ENCODE measurements at regions not wholly inside any gene's neighbourhood (a gene's known extent, or its start where the extent isn't known, plus 50 kb on each side); places are given as distances from the start of the nearest gene placed in this dataset.

DNA sequence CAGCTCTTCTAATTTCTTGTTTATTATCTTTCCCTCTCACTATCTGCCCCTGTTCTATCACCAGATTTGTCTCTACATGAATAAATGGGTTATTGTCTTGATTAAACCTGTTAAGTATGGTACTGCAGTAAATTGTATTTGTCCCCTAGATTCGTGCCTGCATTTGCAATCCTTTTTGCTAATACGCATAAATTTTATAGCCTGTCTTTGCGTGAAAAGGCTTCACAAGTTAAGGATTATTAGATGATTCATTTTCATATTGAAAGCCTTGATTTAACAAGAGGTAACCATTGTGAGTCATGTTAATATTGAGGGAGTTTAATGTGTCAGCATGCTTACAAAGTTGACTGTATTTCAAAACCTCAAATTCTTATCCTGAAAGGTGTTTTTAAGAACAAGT is 204.6 kb downstream of the PCSK1 start:
- Mint-ChIP-seq H3K9me3 (peaks cover 9% of the 10 kb centered on the region), H3K36me3 (ENCODE audit: low read depth) (peaks cover 4% of the 10 kb centered on the region), H3K27ac (no peak overlapping the region), H3K4me3 (no peak overlapping the region), H3K4me1 (peaks cover 4% of the 10 kb centered on the region), H3K27me3 (ENCODE audit: low read depth, poor library complexity) (no peaks in the 10 kb centered on the region)
- no peak for DNase-seq
- TF ChIP-seq, protein P1, sequence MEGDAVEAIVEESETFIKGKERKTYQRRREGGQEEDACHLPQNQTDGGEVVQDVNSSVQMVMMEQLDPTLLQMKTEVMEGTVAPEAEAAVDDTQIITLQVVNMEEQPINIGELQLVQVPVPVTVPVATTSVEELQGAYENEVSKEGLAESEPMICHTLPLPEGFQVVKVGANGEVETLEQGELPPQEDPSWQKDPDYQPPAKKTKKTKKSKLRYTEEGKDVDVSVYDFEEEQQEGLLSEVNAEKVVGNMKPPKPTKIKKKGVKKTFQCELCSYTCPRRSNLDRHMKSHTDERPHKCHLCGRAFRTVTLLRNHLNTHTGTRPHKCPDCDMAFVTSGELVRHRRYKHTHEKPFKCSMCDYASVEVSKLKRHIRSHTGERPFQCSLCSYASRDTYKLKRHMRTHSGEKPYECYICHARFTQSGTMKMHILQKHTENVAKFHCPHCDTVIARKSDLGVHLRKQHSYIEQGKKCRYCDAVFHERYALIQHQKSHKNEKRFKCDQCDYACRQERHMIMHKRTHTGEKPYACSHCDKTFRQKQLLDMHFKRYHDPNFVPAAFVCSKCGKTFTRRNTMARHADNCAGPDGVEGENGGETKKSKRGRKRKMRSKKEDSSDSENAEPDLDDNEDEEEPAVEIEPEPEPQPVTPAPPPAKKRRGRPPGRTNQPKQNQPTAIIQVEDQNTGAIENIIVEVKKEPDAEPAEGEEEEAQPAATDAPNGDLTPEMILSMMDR (IDR thresholded peaks at IDR 0.05) = no peak

DNA sequence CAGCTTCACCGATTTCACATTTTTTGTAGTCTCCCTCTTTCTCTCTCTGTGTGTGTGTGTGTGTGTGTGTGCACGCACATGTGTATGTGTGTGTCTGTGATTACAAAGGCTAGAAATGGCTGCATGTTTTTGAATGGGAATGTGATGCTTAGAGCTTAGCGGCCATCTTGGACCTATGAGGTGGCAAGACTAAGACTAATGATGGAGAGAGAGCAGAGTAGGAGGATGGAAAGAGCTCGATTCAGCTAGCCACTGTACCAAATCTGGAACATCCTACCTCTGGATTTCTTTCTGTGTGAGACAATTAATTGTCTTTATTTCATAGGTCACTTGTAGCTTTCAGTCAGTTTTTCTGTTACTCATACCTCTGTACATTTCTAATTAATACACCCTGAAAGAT is 205.1 kb downstream of the PCSK1 start:
- DNase-seq = no peak
- Mint-ChIP-seq H3K4me1 (peaks cover 4% of the 10 kb centered on the region), H3K9me3 (peaks cover 9% of the 10 kb centered on the region), H3K4me3 (no peak overlapping the region), H3K27me3 (ENCODE audit: low read depth, poor library complexity) (no peaks in the 10 kb centered on the region), H3K27ac (no peak overlapping the region), H3K36me3 (ENCODE audit: low read depth) (peaks cover 4% of the 10 kb centered on the region)
- TF ChIP-seq, protein P1 (IDR thresholded peaks at IDR 0.05) = no peak

DNA sequence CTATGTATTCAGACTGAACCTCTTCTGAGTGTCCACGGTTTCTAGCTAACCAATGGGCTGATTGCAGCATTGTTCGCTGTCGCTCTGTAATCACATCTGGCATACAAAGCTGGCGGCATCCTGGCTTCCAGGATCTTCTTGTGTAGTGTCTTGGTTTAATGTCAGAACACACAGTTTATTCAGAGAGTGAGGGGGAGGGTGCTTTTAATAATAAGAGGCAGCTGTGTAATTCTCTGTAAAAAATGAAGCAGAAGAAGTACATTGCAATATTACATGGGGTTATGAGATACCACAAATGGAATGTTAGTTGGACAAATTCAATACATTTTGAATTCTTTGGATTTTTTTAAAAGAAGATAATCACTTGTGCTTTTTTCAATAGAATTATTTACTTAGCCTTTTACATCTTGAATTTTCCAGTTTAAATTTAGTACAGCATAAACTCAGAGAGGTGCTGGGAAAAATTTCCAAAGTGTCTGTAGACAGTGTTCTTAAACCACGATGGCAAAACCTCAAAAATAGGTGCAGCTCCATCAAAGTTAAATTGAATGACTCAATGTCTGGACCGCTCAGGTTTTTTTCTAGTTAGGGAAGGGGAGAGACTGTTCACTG is 206.0 kb downstream of the PCSK1 start:
- Mint-ChIP-seq H3K4me3 (no peak overlapping the region), H3K27me3 (ENCODE audit: low read depth, poor library complexity) (no peaks in the 10 kb centered on the region), H3K36me3 (ENCODE audit: low read depth) (peaks cover 6% of the 10 kb centered on the region), H3K9me3 (peaks cover 11% of the 10 kb centered on the region), H3K4me1 (peaks cover 4% of the 10 kb centered on the region), H3K27ac (no peak overlapping the region)
- DNase-seq = no peak
- TF ChIP-seq, protein P1 (IDR thresholded peaks at IDR 0.05) = no peak

- Mint-ChIP-seq H3K27me3 (ENCODE audit: low read depth, poor library complexity) (no peaks in the 10 kb centered on the region), H3K4me1 (no peaks in the 10 kb centered on the region), H3K36me3 (ENCODE audit: low read depth) (peaks cover 8% of the 10 kb centered on the region), H3K27ac (no peak overlapping the region), H3K9me3 (peaks cover 10% of the 10 kb centered on the region), H3K4me3 (no peak overlapping the region)
- no peak for DNase-seq
- TF ChIP-seq, protein P1 (IDR thresholded peaks at IDR 0.05) = no peak
Observed at GRCh38 chr5:96222129-96222528, 210.9 kb downstream of the PCSK1 start.

DNA sequence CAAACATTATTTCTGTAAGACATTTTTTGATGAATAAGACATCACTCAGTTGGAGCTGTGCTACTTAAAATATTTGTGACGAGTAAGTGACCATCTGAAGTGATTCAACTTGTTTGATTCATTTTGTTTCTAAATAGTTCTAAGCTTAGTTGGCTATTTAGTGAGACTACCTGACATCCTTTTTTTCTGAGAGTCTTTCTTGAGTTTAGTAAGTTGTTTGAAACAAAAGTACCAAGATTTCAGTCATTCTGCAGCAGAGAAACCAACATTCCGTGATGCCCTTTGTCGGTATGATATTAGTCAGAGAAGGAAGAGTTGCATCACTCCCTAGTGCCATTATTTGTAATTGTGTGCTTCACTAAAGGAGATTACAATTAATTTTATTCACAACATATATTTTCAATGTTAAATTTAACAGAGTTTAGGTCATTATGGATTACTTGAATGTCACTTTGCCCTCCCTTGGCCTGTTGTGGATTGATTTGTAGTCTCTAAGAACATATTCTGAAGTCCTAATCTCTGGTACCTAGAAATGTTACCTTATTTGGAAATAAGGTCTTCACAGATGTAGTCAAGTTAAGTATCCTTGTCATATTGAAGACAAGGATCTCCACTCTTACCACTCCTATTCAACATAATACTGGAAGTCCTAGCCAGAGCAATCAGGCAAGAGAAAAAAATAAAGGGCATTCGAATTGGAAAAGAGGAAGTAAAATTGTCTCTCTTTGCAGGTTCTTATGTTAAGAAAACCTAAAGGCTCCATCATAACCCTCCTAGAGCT is 212.2 kb downstream of the PCSK1 start:
- Mint-ChIP-seq H3K4me1 (no peaks in the 10 kb centered on the region), H3K27ac (no peak overlapping the region), H3K9me3 (peaks cover 10% of the 10 kb centered on the region), H3K27me3 (ENCODE audit: low read depth, poor library complexity) (no peaks in the 10 kb centered on the region), H3K4me3 (no peak overlapping the region), H3K36me3 (ENCODE audit: low read depth) (peaks cover 8% of the 10 kb centered on the region)
- TF ChIP-seq, protein P1 (IDR thresholded peaks at IDR 0.05) = no peak
- DNase-seq = no peak
